GM23338 (cell line): ENCODE measurements at regions not wholly inside any gene's neighbourhood (a gene's known extent, or its start where the extent isn't known, plus 50 kb on each side); places are given as distances from the start of the nearest gene placed in this dataset.

Source experiments
- ATAC-seq: fragments of 200-7000 bp; cut with Tn5 transposase; 3 replicates; pipeline ENCODE4 v1.9.1; 2020
- DNase-seq: peaks from one replicate; pipeline ENCODE4 v3.0.0-alpha.2; 2015; ENCODE audit warnings: low spot score
- H2AFZ ChIP-seq: fragments of 200-600 bp; sonication (generic); 2 replicates; pipeline ENCODE4 v1.8.0; 2016; ENCODE audit warnings: antibody characterized with exemption, mild to moderate bottlenecking, moderate library complexity
- H3F3A ChIP-seq: fragments of 200-600 bp; sonication (generic); replicated peaks from 2 replicates; pipeline ENCODE4 v1.8.0; 2017; ENCODE audit warnings: antibody characterized with exemption, mixed run types, low read depth
- H3K27ac ChIP-seq: fragments of 200-600 bp; sonication (generic); 2 replicates; pipeline ENCODE4 v1.6.1; 2016; ENCODE audit warnings: low read depth
- H3K27me3 ChIP-seq: fragments of 200-600 bp; sonication (generic); 2 replicates; pipeline ENCODE4 v1.8.0; 2016; ENCODE audit warnings: mild to moderate bottlenecking, mixed run types, moderate library complexity; ENCODE audit not compliant: insufficient read depth
- H3K36me3 ChIP-seq: fragments of 200-600 bp; sonication (generic); 2 replicates; pipeline ENCODE4 v1.8.0; 2016; ENCODE audit warnings: mild to moderate bottlenecking; ENCODE audit not compliant: insufficient read depth
- H3K4me1 ChIP-seq: fragments of 200-600 bp; sonication (generic); 2 replicates; pipeline ENCODE4 v1.8.0; 2016; ENCODE audit warnings: mild to moderate bottlenecking, moderate library complexity; ENCODE audit not compliant: insufficient read depth
- H3K4me2 ChIP-seq: fragments of 200-600 bp; sonication (generic); 2 replicates; pipeline ENCODE4 v1.7.1; 2017; ENCODE audit warnings: mixed run types
- H3K4me3 ChIP-seq: fragments of 200-600 bp; sonication (generic); 2 replicates; pipeline ENCODE4 v1.6.1; 2016; ENCODE audit warnings: mixed run types
- H3K79me2 ChIP-seq: fragments of 200-600 bp; sonication (generic); replicated peaks from 2 replicates; pipeline ENCODE4 v1.8.0; 2017; ENCODE audit warnings: mild to moderate bottlenecking; ENCODE audit not compliant: insufficient read depth
- H3K9me2 ChIP-seq: fragments of 200-600 bp; sonication (generic); 2 replicates; pipeline ENCODE4 v1.8.0; 2017; ENCODE audit not compliant: insufficient read depth
- H4K20me1 ChIP-seq: fragments of 200-600 bp; sonication (generic); replicated peaks from 2 replicates; pipeline ENCODE4 v1.8.0; 2017; ENCODE audit warnings: mild to moderate bottlenecking; ENCODE audit not compliant: insufficient read depth
- H3K27ac Mint-ChIP-seq: 2 replicates; pipeline ENCODE4 v1.8.0; 2020; ENCODE audit warnings: inconsistent platforms, mild to moderate bottlenecking, moderate library complexity, mixed read lengths
- H3K27me3 Mint-ChIP-seq: 3 replicates; pipeline ENCODE4 v1.8.0; 2022; ENCODE audit warnings: low read depth, mild to moderate bottlenecking, moderate library complexity, mixed read lengths, inconsistent platforms; ENCODE audit not compliant: insufficient read depth, poor library complexity
- H3K36me3 Mint-ChIP-seq: 3 replicates; pipeline ENCODE4 v1.8.0; 2021; ENCODE audit warnings: low read depth, mild to moderate bottlenecking, inconsistent platforms, moderate library complexity, mixed read lengths
- H3K4me1 Mint-ChIP-seq: 3 replicates; pipeline ENCODE4 v1.8.0; 2020; ENCODE audit warnings: mild to moderate bottlenecking, inconsistent platforms, mixed read lengths
- H3K4me3 Mint-ChIP-seq: 3 replicates; pipeline ENCODE4 v1.8.0; 2021; ENCODE audit warnings: moderate library complexity, mild to moderate bottlenecking, inconsistent platforms, mixed read lengths
- H3K9me3 Mint-ChIP-seq: 3 replicates; pipeline ENCODE4 v1.8.0; 2020; ENCODE audit warnings: moderate library complexity, mild to moderate bottlenecking, inconsistent platforms, mixed read lengths
- CREB1 ChIP-seq: fragments of 250-450 bp; sonication (Bioruptor Pico); IDR thresholded peaks from 2 replicates; pipeline ENCODE4 v1.5.0; 2020; ENCODE audit warnings: low read depth, mild to moderate bottlenecking, moderate library complexity
- ETS1 ChIP-seq: IDR thresholded peaks from 2 replicates; pipeline ENCODE4 v1.6.1; 2016; ENCODE audit warnings: antibody characterized with exemption
- EZH2 ChIP-seq: fragments of 200-600 bp; sonication (generic); IDR thresholded peaks from one replicate; pipeline ENCODE4 v1.8.0; 2017; ENCODE audit warnings: antibody characterized with exemption, mild to moderate bottlenecking, low read depth; ENCODE audit not compliant: unreplicated experiment
- EZH2phosphoT487 ChIP-seq: fragments of 200-600 bp; sonication (generic); IDR thresholded peaks from one replicate; pipeline ENCODE4 v1.8.1; 2018; ENCODE audit warnings: antibody characterized with exemption; ENCODE audit not compliant: unreplicated experiment
- JUNB ChIP-seq: IDR thresholded peaks from one replicate; pipeline ENCODE4 v1.6.1; 2016; ENCODE audit warnings: antibody characterized with exemption; ENCODE audit not compliant: unreplicated experiment
- REST ChIP-seq: IDR thresholded peaks from one replicate; pipeline ENCODE4 v1.6.1; 2018; ENCODE audit warnings: antibody characterized with exemption; ENCODE audit not compliant: unreplicated experiment
- STAT1 ChIP-seq: IDR thresholded peaks from one replicate; pipeline ENCODE4 v1.6.1; 2016; ENCODE audit warnings: antibody characterized with exemption; ENCODE audit not compliant: unreplicated experiment
- ZNF114 ChIP-seq: fragments of 250-450 bp; sonication (Bioruptor Pico); IDR thresholded peaks from 2 replicates; pipeline ENCODE4 v1.5.0; 2020; ENCODE audit warnings: mild to moderate bottlenecking, moderate library complexity
- ZNF331 ChIP-seq: fragments of 250-450 bp; sonication (Bioruptor Pico); IDR thresholded peaks from 2 replicates; pipeline ENCODE4 v1.5.0; 2020; ENCODE audit warnings: low read depth, mild to moderate bottlenecking, moderate library complexity
- ZNF462 ChIP-seq: fragments of 250-450 bp; sonication (Bioruptor Pico); IDR thresholded peaks from 2 replicates; pipeline ENCODE4 v1.5.0; 2020; ENCODE audit warnings: mild to moderate bottlenecking, moderate library complexity

- no peak for TF ChIP-seq EZH2phosphoT487
- TF ChIP-seq CREB1: no peak
- TF ChIP-seq ETS1: no peak
- TF ChIP-seq ZNF331: no peak
- no peak for TF ChIP-seq ZNF114
Observed at GRCh38 chr20:48395816-48396546, 431.8 kb downstream of the PREX1 start (continued).

GRCh38 chr20:48394415-48395081 is 433.3 kb downstream of the PREX1 start:
- no peaks in the 10 kb centered on the region for H3K36me3 ChIP-seq
- Mint-ChIP-seq H3K36me3 (peaks cover 6% of the 10 kb centered on the region; the same call in 2 of the 3 replicates), H3K4me1 (peaks cover 9% of the 10 kb centered on the region), H3K4me3 (no peak overlapping the region; the same call in 2 of the 3 replicates), H3K9me3 (peaks cover 16% of the 10 kb centered on the region), H3K27ac (no peak overlapping the region), H3K27me3 (peaks cover 1% of the 10 kb centered on the region)
- H2AFZ ChIP-seq: no peak overlapping the region
- no peak overlapping the region for H3K27ac ChIP-seq
- no peaks in the 10 kb centered on the region for H3K4me1 ChIP-seq
- DNase-seq (no peak), ATAC-seq (no peak)
- H3K4me3 ChIP-seq: no peak overlapping the region
- H4K20me1 ChIP-seq: no peaks in the 10 kb centered on the region
- no peaks in the 10 kb centered on the region for H3F3A ChIP-seq
- no peak overlapping the region for H3K4me2 ChIP-seq
- no peaks in the 10 kb centered on the region for H3K9me2 ChIP-seq
- no peaks in the 10 kb centered on the region for H3K27me3 ChIP-seq
- H3K79me2 ChIP-seq: no peaks in the 10 kb centered on the region
- TF ChIP-seq EZH2phosphoT487: no peak
- TF ChIP-seq ZNF331: no peak
- TF ChIP-seq STAT1: no peak
- TF ChIP-seq ZNF462 (CRISPR knock-in tag): no peak
- no peak for TF ChIP-seq ETS1
- no peak for TF ChIP-seq REST
- no peak for TF ChIP-seq JUNB
- no peak for TF ChIP-seq ZNF114
- no peak for TF ChIP-seq EZH2
